ENCODE measurements at regions not wholly inside any gene's neighbourhood (a gene's known extent, or its start where the extent isn't known, plus 50 kb on each side); places are given as distances from the start of the nearest gene placed in this dataset.
A peak's percentile ranks its signal among the peaks of the same experiment; 100 is the strongest.

DNA sequence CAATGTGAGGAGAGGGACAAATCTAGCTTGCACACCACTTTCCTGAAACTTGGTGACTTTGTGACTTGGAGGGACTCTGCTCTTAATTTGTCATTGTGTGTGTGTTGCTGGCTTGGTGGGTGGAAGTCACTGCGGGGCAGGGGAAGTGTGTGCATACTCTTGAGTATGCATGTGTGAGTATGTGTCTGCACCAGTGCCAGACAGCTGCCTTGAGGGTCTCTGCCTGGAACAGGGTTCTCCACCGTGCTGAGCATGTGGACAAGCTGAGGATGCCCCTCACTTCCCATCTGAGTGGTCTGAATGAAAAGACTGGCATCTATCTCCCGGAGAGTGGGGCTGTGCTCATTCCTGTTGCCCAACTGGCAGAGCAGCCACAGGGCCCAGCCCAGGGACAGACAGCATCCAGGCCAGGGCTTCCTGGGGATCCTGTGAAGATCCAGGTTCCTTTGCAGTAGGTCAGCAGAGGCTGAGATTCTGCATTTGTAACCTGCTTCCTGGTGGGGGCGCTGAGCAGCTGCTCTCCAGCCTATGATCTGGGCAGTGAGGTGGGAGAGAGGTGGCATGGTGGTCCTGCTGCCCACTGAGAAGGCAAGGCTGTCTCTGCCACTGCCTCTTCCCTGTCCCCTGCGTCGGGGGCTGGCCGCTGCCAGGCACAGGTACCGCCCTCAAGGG lies 138.9 kb upstream of the HAAO start:
- Histone ChIP-seq H3K4me3 (ENCODE audit: low read depth, low read length) (no peak overlapping the region), H3K27me3 (ENCODE audit: control insufficient read depth, insufficient read depth, low read length) (no peaks in the 10 kb centered on the region), H3K9me3 (ENCODE audit: control insufficient read depth, insufficient read depth, low read length) (peaks cover 3% of the 10 kb centered on the region; the same call in 1 of the 2 replicates), H3K27ac (ENCODE audit: low read depth, low read length) (no peak overlapping the region)
- TF ChIP-seq, protein P1, sequence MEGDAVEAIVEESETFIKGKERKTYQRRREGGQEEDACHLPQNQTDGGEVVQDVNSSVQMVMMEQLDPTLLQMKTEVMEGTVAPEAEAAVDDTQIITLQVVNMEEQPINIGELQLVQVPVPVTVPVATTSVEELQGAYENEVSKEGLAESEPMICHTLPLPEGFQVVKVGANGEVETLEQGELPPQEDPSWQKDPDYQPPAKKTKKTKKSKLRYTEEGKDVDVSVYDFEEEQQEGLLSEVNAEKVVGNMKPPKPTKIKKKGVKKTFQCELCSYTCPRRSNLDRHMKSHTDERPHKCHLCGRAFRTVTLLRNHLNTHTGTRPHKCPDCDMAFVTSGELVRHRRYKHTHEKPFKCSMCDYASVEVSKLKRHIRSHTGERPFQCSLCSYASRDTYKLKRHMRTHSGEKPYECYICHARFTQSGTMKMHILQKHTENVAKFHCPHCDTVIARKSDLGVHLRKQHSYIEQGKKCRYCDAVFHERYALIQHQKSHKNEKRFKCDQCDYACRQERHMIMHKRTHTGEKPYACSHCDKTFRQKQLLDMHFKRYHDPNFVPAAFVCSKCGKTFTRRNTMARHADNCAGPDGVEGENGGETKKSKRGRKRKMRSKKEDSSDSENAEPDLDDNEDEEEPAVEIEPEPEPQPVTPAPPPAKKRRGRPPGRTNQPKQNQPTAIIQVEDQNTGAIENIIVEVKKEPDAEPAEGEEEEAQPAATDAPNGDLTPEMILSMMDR (IDR thresholded peaks at IDR 0.05; ENCODE audit: low read depth, low read length) = peak; percentile 37
- POLR2A ChIA-PET = no interaction called here
- DNase-seq (ENCODE audit: low read depth, low spot score) = no peak
- CTCF ChIA-PET = interaction anchor here (0.6 to 3.2 kb wide), 3 partner anchors 72 to 553 kb away, joined by 5 to 12 read pairs (median 7); no protein-coding TSS in a partner anchor

DNA sequence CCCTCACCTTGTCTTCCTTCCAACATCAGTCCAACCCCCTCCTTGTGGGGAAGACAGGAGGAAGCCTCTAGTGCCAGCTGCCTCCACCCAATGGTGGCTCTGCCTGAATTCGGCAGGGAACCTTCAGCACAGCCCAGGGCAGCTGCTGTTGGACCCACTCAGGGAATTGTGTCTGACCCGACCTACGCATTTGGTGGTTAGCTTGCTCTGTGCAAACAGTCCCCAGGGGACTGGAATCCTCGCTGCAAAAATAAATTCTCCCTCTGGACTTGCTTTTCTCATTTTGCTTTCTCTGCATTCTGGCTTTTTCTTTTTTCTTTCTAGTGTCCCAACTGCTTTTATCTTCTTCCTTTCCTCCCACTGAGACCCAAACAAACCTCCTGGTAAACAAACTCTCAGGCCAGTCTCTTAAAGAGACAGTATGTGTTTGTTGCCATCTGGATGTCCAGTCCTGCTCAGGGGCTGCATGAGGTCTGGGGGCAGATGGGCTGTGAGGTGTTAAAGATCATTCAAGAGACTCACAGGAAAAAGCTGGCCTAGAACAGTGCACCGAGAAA lies 137.7 kb upstream of the HAAO start:
- Histone ChIP-seq H3K27ac (ENCODE audit: low read depth, low read length) (peak overlapping the region; percentile 80), H3K9me3 (ENCODE audit: control insufficient read depth, insufficient read depth, low read length) (peaks cover 3% of the 10 kb centered on the region; the same call in 1 of the 2 replicates), H3K4me3 (ENCODE audit: low read depth, low read length) (peak overlapping the region; percentile 10; the same call in 1 of the 2 replicates), H3K27me3 (ENCODE audit: control insufficient read depth, insufficient read depth, low read length) (no peaks in the 10 kb centered on the region)
- ChIA-PET CTCF (interaction anchor here (0.9 to 3.2 kb wide), 3 partner anchors 70 to 554 kb away, joined by 3 to 12 read pairs (median 5); no protein-coding TSS in a partner anchor), POLR2A (no interaction called here)
- DNase-seq (ENCODE audit: low read depth, low spot score) = no peak
- TF ChIP-seq, protein P1 (IDR thresholded peaks at IDR 0.05; ENCODE audit: low read depth, low read length) = no peak

DNA sequence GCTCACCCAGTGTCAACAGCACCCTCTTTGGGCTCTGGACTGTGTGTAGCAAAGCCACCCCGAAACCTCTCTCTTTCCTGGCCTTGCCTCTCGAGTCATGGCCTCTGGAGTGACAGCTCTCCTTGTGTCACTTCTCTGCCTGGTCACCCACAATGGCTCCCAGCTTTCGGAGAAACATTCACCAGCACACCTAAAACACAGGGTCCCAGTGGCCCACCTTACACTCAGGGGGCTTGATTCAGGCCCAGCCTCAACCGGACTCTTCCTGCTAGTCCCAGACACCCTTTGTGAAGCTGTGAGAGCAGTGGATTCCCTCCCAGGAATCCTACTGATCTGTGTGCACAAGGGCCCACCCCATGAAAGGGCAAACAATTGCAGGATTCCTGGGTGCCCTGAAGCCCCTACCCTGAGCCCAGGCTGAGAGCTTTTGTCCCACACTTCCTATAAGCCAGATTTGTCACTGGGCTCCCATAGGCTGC lies 137.2 kb upstream of the HAAO start:
- H3K27me3 ChIP-seq (ENCODE audit: control insufficient read depth, insufficient read depth, low read length) = no peaks in the 10 kb centered on the region
- H3K27ac ChIP-seq (ENCODE audit: low read depth, low read length) = peak overlapping the region; percentile 80
- DNase-seq (ENCODE audit: low read depth, low spot score) = no peak
- ChIA-PET CTCF (interaction anchor here (0.7 to 3.2 kb wide), 5 partner anchors 14 to 555 kb away, joined by 3 to 12 read pairs (median 3); no protein-coding TSS in a partner anchor), POLR2A (interaction anchor here (0.6 to 0.7 kb wide), 2 partner anchors 21 to 94 kb away, joined by 3 read pairs; no protein-coding TSS in a partner anchor)
- peak overlapping the region; percentile 10; the same call in 1 of the 2 replicates for H3K4me3 ChIP-seq (ENCODE audit: low read depth, low read length)
- peaks cover 3% of the 10 kb centered on the region; the same call in 1 of the 2 replicates for H3K9me3 ChIP-seq (ENCODE audit: control insufficient read depth, insufficient read depth, low read length)
- TF ChIP-seq, protein P1 (IDR thresholded peaks at IDR 0.05; ENCODE audit: low read depth, low read length) = no peak

DNA sequence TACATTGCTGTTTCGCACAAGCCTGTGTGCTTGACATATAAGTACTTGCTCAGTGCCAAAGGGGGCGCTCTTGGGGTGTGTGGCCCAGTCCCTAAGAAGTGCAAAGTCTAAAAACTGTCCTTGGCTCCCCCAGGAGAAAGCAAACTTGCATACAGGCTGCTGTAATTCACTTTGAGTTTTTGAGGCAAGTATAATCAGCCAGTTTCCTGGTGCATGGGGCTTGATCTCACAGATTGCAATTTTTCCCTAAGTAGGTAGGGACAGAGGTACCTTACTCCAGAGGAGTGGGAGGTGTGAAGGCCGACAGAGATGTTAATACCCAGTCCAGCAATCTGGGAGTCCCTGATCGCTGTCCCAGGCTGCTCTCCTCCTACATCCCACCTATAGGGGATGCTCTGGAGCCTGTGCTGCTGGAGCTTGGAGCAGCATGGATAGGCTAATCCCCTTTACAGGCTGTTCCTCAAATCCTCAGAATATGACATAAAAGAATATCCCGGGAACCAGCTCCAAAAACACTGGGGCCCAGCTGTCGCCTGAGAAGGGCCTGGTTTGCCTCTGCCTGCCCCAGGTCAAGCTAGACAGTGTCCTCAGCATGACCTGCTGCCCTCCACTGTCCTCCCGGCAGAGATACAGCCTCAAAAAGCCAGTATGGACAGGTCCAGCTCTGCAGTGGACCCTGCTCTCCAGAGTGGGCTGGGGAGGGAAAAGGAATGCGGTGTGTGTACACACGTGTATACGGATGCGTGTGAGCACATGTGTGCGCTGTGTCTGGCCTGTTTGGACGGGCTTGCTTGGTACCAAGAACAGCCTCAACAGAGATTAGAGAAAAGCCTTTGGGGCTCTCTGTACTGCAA lies 136.5 kb upstream of the HAAO start:
- DNase-seq (ENCODE audit: low read depth, low spot score) = no peak
- ChIA-PET CTCF (interaction anchor here (0.7 to 3.2 kb wide), 5 partner anchors 14 to 555 kb away, joined by 3 to 12 read pairs (median 3); no protein-coding TSS in a partner anchor), POLR2A (interaction anchor here (0.6 to 0.7 kb wide), 2 partner anchors 20 to 93 kb away, joined by 3 read pairs; no protein-coding TSS in a partner anchor)
- TF ChIP-seq, protein P1 (IDR thresholded peaks at IDR 0.05; ENCODE audit: low read depth, low read length) = peak; percentile 58
- Histone ChIP-seq H3K9me3 (ENCODE audit: control insufficient read depth, insufficient read depth, low read length) (peaks cover 3% of the 10 kb centered on the region; the same call in 1 of the 2 replicates), H3K27me3 (ENCODE audit: control insufficient read depth, insufficient read depth, low read length) (no peaks in the 10 kb centered on the region), H3K27ac (ENCODE audit: low read depth, low read length) (peak overlapping the region; percentile 80), H3K4me3 (ENCODE audit: low read depth, low read length) (no peak overlapping the region)

Data from AG04450 (cell line).